IMR-90 (cell line): ENCODE measurements at regions not wholly inside any gene's neighbourhood (a gene's known extent, or its start where the extent isn't known, plus 50 kb on each side); places are given as distances from the start of the nearest gene placed in this dataset.

ENCODE experiments used
- CTCF ChIP-seq: conservative IDR thresholded peaks from 2 replicates; pipeline ENCODE4 v1.5.1; 2012; ENCODE audit warnings: mild to moderate bottlenecking, low read depth, low read length, improper control_type of control experiment
- ELK1 ChIP-seq: fragments of 150-350 bp; IDR thresholded peaks from 2 replicates; pipeline ENCODE4 v1.6.1; 2016; ENCODE audit warnings: low read depth, mild to moderate bottlenecking, low read length, moderate library complexity, borderline replicate concordance
- RAD21 ChIP-seq: IDR thresholded peaks from 2 replicates; pipeline ENCODE4 v1.6.1; 2012; ENCODE audit warnings: low read length, improper control_type of control experiment
- USF2 ChIP-seq: fragments of 150-350 bp; IDR thresholded peaks from 2 replicates; pipeline ENCODE4 v1.6.1; 2017; ENCODE audit warnings: mild to moderate bottlenecking, antibody characterized with exemption, low read length, low read depth

GRCh38 chr4:28479666-28480065 lies 1619.0 kb downstream of the STIM2 start:
- TF ChIP-seq RAD21 (no peak), CTCF (no peak), USF2 (no peak), ELK1 (no peak)
